ENCODE measurements at regions not wholly inside any gene's neighbourhood (a gene's known extent, or its start where the extent isn't known, plus 50 kb on each side); places are given as distances from the start of the nearest gene placed in this dataset.

DNA sequence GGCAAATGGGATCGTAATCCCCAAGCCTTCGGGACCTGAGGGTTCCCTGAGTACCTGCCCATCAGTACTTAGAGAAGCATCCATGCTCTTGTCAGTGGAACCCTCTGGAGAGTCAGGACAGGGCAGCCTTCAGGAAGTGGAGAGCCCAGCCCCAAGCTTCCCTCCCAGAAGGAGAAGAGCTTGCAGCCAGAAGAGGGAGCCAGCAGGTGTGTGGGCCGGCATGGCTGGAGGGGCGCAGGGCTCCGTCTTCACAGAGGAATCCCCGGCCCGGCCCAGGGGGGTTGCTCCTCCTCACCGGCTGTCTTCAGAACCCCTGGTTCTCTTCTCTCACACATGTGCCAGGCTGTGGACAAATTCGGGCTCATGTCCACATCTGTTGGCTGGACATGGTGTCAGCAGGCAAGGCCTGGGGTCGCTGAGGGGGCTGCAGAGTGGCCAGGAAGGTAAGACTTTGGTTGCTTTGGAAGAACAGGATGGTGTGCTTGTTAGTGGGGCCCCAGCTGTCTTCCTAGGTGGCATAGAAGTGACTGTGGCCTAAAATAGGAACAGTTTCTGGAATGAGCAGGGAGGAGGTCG, 58.9 kb upstream of the RXRA start:
- 0 out of 2 replicates have a peak, but pooled peaks cover 2% of the 10 kb centered on the region for H3K27me3 ChIP-seq (replicated peaks)
- no peaks in the 10 kb centered on the region for H3K9me3 ChIP-seq (replicated peaks)
- no peaks in the 10 kb centered on the region for H3K36me3 ChIP-seq
- DNase-seq (ENCODE audit: low read depth in 1 of 2, low spot score in 2 of 2), result no peak
- H3K27ac ChIP-seq, result no peak overlapping the region
- no peaks in the 10 kb centered on the region for H3K4me1 ChIP-seq (replicated peaks)
- no peak overlapping the region for H3K4me3 ChIP-seq

DNA sequence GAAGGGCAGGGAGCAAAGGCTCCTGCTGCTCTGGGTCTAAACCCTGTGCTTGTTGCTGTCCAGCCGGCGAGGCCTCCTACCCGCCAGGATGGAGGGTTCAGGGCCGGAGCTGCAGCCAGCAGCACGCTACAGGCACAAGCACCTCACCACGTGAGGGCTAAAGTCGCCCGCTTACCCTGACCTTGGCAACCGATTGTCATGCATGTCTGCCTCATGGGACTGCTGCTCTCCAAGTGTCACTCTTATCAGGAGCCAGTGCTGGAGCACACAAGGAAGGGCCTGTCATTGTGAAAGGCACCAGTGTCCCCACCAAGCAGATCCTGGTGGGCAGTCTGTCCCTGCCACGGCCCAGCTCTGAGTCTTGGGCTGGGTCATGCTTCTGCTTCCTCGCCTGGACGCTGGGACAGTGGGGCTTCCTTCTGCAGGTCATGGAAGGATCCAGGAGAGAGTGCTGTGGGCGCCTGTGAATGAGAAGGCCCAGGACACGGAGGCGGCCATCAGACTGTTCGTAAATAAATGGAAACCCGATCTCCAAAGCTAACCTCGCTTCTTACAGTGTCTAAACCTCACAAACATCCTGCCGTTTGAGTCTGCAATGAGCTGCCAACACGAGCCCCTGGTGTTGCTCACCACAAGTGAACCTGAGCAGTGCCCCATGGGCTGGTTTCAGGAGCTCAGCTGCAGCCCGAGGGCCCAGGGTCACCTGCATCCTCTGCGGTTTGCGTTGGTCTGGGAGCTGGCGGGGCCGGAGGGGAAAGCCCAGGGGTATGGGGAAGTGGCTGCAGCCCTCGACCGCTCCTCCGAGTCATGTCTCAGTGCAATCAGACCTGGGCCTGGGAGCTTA, 58.2 kb upstream of the RXRA start:
- no peak for DNase-seq (ENCODE audit: low read depth in 1 of 2, low spot score in 2 of 2)
- H3K4me1 ChIP-seq (replicated peaks), result no peaks in the 10 kb centered on the region

DNA sequence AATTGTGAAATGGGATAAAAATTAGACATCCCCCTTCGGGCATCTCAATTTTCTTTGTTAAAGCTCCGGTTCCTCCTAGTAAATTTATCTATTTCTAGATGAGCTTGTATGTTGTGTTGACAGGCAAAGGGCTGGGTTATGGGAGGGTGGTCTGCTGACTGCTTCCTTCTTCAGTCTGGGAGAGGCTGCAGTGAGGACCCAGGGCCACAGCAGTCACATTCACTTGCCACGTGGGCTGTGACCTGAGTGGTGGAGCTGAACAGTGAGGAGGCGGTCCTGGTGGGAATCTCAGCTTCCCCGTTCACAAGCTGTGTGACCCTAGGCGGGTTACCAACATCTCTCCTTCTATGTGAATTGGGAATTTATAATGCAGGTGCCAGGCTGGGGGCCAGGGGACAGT, 57.5 kb upstream of the RXRA start:
- 0 out of 2 replicates have a peak, but pooled peaks cover 2% of the 10 kb centered on the region for H3K27me3 ChIP-seq (replicated peaks)
- no peak for DNase-seq (ENCODE audit: low read depth in 1 of 2, low spot score in 2 of 2)
- H3K4me3 ChIP-seq, result no peak overlapping the region
- H3K4me1 ChIP-seq (replicated peaks), result no peaks in the 10 kb centered on the region
- no peak overlapping the region for H3K27ac ChIP-seq
- no peaks in the 10 kb centered on the region for H3K36me3 ChIP-seq
- no peaks in the 10 kb centered on the region for H3K9me3 ChIP-seq (replicated peaks)

More for the DNA sequence above, 58.2 kb upstream of the RXRA start:
- H3K27ac ChIP-seq, result no peak overlapping the region
- H3K27me3 ChIP-seq (replicated peaks), result 0 out of 2 replicates have a peak, but pooled peaks cover 2% of the 10 kb centered on the region
- no peaks in the 10 kb centered on the region for H3K36me3 ChIP-seq
- H3K4me3 ChIP-seq, result no peak overlapping the region
- H3K9me3 ChIP-seq (replicated peaks), result no peaks in the 10 kb centered on the region

DNA sequence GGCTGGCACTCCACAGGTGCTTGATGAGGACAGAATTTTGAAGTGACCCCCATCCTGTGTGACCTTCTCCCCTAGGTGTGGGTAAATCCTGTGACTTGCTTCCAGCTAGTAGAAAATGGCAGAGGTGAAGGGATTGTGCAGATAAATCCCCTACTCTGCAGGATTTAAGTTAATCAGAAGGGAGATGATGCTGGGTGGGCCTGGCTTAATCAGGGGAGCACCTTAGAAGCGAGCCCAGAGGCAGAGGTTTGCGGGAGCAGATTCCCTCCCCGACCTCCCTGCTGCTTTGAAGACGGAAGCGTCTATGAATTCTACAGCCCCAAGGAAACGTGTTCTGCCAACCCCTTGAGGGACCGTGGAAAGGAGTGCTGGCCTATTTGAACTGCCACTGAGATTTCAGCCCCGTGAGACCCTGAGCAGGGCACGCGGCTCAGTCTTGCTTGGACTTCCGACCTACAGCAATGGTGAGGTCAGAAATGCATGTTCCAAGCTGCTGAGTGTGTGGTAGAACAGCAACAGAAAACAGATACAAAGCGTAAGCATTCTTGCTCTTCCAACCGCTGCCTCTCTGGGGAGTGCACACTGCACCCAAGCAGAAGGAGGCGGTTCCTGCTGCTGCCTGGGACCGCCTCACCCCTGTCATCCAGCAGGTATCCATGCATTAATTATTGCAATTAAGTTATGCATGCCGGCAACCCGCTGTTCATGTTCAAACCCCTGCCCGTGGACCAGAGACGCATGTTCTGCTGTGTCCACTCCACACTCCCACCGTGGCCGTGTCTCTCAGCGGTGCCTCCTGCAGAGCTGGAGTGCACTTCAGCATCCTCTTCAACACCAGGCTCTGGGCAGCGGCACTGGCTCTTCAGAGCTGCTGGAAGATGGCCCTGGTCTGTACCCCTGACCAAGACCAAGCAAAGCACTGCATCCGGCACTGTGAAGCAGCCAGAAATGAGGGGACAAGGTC, 54.6 kb upstream of the RXRA start:
- Histone ChIP-seq H3K9me3 (replicated peaks) (no peaks in the 10 kb centered on the region), H3K4me1 (replicated peaks) (no peaks in the 10 kb centered on the region), H3K27ac (no peak overlapping the region), H3K27me3 (replicated peaks) (no peaks in the 10 kb centered on the region), H3K4me3 (no peak overlapping the region), H3K36me3 (no peaks in the 10 kb centered on the region)
- DNase-seq (ENCODE audit: low read depth in 1 of 2, low spot score in 2 of 2), result no peak

DNA sequence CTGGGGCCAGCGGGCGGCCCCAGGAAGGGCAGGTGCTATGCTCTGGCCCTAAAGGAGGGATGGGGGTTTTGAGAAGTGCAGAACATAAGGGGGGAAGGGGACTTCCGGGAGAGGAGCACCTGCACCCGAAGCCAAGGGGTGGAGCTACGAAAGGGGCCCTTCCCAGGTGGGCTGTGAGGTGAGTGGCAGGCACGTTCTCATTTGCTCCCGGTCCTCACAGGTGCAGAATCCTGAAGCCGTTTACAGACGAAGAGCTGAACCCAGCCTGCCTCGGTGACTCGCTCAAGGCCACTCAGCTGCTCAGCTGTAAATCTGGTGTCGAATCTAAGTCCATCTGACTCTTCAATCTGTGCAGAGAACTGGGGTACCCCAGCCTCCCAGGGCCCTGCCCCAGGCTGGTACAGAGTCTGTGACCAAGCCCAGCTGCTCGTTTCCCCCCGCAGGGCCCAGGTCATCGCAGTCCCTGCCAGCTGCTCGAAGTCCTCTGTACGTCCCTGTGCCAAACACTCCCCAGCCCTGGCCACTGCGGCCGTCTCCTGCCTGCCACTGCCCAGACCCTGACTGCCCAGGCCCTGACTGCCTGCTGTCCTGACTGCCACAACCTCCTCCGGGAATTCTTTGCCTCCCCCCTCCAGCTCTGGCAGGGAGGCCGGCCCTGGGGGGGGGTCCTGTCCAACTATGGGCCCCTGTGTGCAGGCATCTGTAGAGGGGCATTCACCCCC, 53.8 kb upstream of the RXRA start:
- Histone ChIP-seq H3K9me3 (replicated peaks) (no peaks in the 10 kb centered on the region), H3K27ac (no peak overlapping the region), H3K4me1 (replicated peaks) (no peaks in the 10 kb centered on the region), H3K36me3 (no peaks in the 10 kb centered on the region), H3K27me3 (replicated peaks) (no peaks in the 10 kb centered on the region), H3K4me3 (no peak overlapping the region)
- DNase-seq (ENCODE audit: low read depth in 1 of 2, low spot score in 2 of 2), result no peak

DNA sequence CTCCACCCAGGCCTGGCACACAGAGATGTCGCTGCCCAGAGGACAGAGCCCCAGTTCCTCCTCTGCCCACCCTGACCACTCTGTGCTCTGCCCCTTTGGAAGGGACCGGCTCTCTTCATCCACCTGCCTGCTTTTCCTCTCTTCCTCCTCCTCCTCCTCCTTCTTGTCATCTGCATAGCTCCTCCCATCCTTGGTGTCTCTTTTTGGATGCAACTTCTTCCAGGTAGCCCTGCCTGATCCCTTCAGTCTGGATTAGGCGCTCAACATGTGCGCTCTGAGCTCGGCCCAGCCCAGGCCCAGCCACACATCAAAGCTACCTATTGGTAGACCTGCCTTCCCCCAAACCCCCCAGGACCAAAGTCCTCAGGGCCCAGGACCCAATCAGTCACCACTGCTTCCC, 52.6 kb upstream of the RXRA start:
- Histone ChIP-seq H3K27ac (no peak overlapping the region), H3K4me3 (no peak overlapping the region), H3K9me3 (replicated peaks) (no peaks in the 10 kb centered on the region), H3K27me3 (replicated peaks) (no peaks in the 10 kb centered on the region), H3K36me3 (no peaks in the 10 kb centered on the region), H3K4me1 (replicated peaks) (no peaks in the 10 kb centered on the region)
- DNase-seq (ENCODE audit: low read depth in 1 of 2, low spot score in 2 of 2), result no peak

DNA sequence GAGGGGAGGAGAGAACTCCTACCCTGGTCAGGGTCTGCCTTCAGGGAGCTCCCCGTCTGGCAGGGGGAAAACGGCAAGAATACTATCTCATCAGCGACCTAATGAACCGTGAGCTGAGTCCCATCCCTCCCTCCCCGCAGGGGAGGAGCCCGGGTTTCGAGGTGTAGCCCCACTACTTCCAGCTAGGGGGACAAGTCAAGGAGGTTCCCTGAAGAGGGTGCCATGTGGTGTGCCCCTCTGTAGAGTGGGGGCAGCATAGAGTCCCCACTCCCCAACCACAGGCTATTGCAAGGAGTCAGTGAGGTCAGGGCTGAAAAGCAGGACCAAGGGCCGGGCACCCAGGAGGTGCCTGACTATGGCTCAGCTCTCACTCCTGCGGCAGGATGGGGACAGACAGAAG, 50.9 kb upstream of the RXRA start:
- DNase-seq (ENCODE audit: low read depth in 1 of 2, low spot score in 2 of 2), result no peak
- H3K4me3 ChIP-seq, result no peak overlapping the region
- H3K9me3 ChIP-seq (replicated peaks), result no peaks in the 10 kb centered on the region
- H3K27me3 ChIP-seq (replicated peaks), result no peaks in the 10 kb centered on the region
- no peaks in the 10 kb centered on the region for H3K36me3 ChIP-seq
- no peak overlapping the region for H3K27ac ChIP-seq
- H3K4me1 ChIP-seq (replicated peaks), result no peaks in the 10 kb centered on the region

DNA sequence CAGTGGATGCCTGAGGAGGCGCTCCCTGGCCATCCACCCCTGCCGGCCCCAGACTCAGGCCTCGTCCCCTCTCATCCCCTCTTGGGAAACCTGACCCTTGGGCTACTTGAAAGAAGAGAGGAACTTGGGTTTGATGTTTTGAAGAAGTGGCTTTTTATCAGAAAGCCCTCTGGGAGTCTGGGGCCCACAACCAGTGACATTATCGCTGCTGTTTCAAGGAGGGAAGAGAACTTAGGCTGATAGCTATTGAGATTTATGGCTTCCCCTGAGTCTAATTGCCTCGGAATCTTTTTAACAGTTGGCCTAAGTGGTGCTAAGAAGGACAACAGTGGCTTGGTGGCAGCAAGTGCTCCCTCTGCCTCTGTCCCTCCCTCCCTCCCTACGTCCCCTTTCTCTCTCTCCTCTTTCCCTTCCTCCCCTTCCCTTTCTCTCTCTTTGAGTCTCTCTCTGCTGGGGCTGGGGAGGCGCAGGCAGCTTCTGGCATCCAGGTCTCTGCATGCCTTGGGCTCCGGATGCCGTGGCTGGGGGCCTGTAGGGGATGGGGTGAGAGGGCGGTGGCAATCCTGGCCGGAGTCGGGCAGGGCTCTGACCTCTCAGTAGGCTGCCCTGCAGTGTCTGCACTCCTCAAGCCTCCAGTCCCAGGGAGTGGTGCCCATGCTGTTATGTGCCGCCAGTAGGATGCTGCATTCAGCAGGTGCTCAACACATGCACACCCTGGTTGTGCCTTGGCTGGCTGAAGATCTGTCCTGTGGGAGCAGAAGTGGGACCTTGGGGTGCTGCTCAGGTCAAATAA, 49.6 kb upstream of the RXRA start:
- DNase-seq (ENCODE audit: low read depth in 1 of 2, low spot score in 2 of 2), result no peak
- H3K4me3 ChIP-seq, result no peak overlapping the region
- no peak overlapping the region for H3K27ac ChIP-seq
- H3K9me3 ChIP-seq (replicated peaks), result no peaks in the 10 kb centered on the region
- H3K4me1 ChIP-seq (replicated peaks), result no peaks in the 10 kb centered on the region
- no peaks in the 10 kb centered on the region for H3K36me3 ChIP-seq
- H3K27me3 ChIP-seq (replicated peaks), result no peaks in the 10 kb centered on the region

All from SJSA1 (cell line).